ENCODE measurements at regions not wholly inside any gene's neighbourhood (a gene's known extent, or its start where the extent isn't known, plus 50 kb on each side); places are given as distances from the start of the nearest gene placed in this dataset.

DNA sequence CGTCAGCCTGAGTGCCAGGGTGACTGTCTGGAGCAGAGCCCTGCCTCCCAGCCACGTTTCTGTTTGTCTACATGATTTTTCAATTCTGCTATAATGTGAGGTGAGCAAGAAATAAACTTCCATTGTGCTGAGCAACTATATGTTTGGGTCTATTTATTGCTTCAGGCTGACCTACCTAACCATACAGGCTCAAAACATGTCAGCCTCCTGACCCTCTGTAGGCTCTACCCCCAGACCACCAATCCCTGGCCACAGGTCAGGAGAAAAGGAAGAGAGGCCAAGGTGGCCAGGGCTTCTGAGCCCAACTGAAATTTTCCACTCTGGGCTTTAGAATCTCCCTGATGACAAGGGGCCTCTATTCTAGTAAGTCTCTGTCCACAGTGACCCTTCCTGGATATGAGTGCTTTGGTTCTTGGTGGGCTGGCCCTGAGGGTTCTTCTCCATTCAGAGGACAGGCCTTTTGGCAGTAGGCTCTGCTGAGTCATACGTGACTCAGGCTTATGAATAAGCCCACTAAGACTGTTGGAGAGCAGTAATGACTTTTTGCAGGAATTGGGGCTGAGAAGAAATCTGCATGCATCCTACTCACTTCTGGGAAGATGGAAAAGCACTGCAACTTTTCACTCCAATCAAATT lies 117.2 kb upstream of the TBCA start:
- no peak for DNase-seq
- Histone ChIP-seq H3K4me3 (no peak overlapping the region), H3K4me1 (no peaks in the 10 kb centered on the region), H3K9me3 (no peaks in the 10 kb centered on the region), H3K36me3 (no peaks in the 10 kb centered on the region), H3K27ac (no peak overlapping the region), H3K27me3 (no peaks in the 10 kb centered on the region)
- ATAC-seq (ENCODE audit: low FRiP score in 2 of 2), result peak; percentile 59 to 75
- WGBS, 2 donors, result 81 to 83% methylated on average over 2 to 3 of the region's 3 CpGs
- TF ChIP-seq POLR2AphosphoS5 (IDR thresholded peaks at IDR 0.05) (no peak), POLR2A (IDR thresholded peaks at IDR 0.05) (no peak)

DNA sequence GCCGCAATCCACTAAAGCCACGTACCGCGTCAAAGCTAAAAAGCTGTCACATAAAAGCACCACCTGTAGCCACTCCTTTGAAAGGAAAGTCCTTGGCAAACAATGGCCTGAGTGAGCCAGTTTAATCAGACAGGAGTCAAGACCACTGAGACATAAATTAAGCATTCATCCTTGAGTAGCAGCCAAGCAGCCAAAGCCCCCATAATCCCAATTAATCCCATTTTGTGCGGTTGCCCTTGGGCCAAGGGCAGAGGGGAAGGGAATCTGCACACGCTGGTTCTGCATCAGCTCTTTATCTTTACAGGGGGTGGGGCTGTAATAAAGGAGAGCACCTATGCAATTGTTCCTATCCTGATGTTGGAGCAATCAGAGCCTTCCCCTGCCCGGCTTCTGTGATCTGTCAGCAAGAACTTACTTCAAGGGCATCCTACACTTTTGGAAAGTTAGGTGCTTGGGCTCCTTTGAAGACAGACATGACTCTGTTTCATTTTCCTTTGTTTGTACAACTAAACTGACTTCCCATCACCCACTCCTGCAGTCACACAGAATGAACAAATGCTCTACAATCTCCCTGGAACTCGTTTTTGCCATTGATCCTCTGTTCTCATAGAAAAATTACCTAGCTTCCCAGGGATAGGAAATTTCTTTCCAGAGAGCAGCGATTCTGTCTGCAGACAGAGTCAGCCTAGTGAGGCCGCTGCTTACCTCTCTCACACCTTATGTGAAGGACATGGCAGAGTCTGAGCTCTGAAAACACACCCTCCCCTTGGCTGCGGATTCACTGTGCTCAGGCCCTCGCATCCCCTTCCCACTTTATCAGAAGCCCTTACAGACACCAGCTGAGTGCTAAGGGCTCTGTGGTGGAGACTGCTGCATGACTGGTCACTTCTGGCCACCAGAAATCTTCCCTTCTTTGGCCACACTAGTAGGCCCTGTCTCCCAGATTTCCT lies 116.2 kb upstream of the TBCA start:
- H3K4me3 ChIP-seq, result no peak overlapping the region
- ATAC-seq (ENCODE audit: low FRiP score in 2 of 2) (no peak), DNase-seq (no peak)
- TF ChIP-seq POLR2AphosphoS5 (IDR thresholded peaks at IDR 0.05), result no peak
- no peak for TF ChIP-seq EP300 (IDR thresholded peaks at IDR 0.05)
- TF ChIP-seq POLR2A (IDR thresholded peaks at IDR 0.05), result no peak
- TF ChIP-seq, protein P1, sequence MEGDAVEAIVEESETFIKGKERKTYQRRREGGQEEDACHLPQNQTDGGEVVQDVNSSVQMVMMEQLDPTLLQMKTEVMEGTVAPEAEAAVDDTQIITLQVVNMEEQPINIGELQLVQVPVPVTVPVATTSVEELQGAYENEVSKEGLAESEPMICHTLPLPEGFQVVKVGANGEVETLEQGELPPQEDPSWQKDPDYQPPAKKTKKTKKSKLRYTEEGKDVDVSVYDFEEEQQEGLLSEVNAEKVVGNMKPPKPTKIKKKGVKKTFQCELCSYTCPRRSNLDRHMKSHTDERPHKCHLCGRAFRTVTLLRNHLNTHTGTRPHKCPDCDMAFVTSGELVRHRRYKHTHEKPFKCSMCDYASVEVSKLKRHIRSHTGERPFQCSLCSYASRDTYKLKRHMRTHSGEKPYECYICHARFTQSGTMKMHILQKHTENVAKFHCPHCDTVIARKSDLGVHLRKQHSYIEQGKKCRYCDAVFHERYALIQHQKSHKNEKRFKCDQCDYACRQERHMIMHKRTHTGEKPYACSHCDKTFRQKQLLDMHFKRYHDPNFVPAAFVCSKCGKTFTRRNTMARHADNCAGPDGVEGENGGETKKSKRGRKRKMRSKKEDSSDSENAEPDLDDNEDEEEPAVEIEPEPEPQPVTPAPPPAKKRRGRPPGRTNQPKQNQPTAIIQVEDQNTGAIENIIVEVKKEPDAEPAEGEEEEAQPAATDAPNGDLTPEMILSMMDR (IDR thresholded peaks at IDR 0.05), result no peak
- H3K9me3 ChIP-seq, result no peaks in the 10 kb centered on the region
- no peaks in the 10 kb centered on the region for H3K27me3 ChIP-seq
- WGBS, 2 donors, result 79% methylated on average over 11 to 12 of the region's 12 CpGs
- no peaks in the 10 kb centered on the region for H3K4me1 ChIP-seq
- H3K27ac ChIP-seq, result no peak overlapping the region
- H3K36me3 ChIP-seq, result no peaks in the 10 kb centered on the region

DNA sequence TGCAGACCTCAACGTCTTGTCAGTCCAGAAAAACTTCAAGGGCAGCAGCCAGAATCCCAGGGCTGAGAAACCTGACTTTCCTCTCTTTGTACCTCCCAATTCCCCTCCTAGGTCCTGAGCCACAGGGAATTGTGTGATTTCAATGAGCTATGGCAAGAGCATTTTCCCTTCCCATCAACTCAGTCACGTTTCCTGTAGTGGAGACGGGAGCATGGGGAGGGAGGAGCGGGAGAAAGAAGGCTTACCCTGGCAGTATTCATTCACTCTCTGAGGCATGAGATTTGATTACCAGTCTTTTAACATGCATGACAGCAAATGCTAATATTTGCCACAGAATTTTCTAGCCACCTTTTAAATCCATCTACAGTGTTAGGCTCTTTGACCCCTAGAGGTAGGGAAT lies 109.4 kb upstream of the TBCA start:
- TF ChIP-seq, protein P1 (IDR thresholded peaks at IDR 0.05), result no peak
- TF ChIP-seq POLR2AphosphoS5 (IDR thresholded peaks at IDR 0.05) (no peak), EP300 (IDR thresholded peaks at IDR 0.05) (no peak), POLR2A (IDR thresholded peaks at IDR 0.05) (no peak)
- DNase-seq, result no peak
- H3K4me3 ChIP-seq, result no peak overlapping the region
- H3K27me3 ChIP-seq, result no peaks in the 10 kb centered on the region
- 52 to 70% methylated on average over 4 of the region's 4 CpGs for WGBS, 2 donors
- peaks cover 0 to 4% (median 0%) of the 10 kb centered on the region in 4 donors for H3K4me1 ChIP-seq
- ATAC-seq (ENCODE audit: low FRiP score in 2 of 2), result no peak
- H3K27ac ChIP-seq, result no peak overlapping the region
- no peaks in the 10 kb centered on the region for H3K9me3 ChIP-seq
- H3K36me3 ChIP-seq, result no peaks in the 10 kb centered on the region

DNA sequence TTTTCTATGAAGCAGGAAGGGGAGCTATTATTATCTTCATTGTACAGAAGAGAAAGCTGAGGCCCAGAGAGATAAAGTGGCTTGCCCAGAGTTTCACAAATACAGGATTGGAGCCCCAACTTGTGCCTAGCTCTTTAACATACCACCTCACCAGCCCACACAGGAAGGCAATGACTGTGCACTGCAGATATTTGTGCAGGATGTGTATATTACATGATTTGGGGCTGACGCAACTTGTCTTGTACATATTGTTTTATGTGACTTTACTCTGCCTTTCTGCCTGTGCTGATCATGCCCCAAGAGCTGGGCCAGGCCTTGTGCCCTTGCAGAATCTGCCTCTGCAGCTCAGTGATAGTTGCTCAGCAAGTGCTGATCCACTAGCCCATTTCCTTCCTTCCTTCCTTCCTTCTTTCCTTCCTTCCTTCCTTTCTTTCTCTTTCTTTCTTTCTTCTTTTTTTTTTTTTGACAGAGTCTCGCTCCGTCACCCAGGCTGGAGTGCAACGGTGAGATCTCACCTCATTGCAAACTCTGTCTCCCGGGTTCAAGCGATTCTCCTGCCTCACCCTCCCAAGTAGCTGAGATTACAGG lies 106.6 kb upstream of the TBCA start:
- H3K4me1 ChIP-seq, result peaks cover 0 to 7% (median under 1%) of the 10 kb centered on the region in 4 donors
- H3K4me3 ChIP-seq, result no peak overlapping the region
- ATAC-seq (ENCODE audit: low FRiP score in 2 of 2) (no peak), DNase-seq (no peak)
- H3K27me3 ChIP-seq, result no peaks in the 10 kb centered on the region
- H3K36me3 ChIP-seq, result no peaks in the 10 kb centered on the region
- H3K27ac ChIP-seq, result no peak overlapping the region
- TF ChIP-seq POLR2A (IDR thresholded peaks at IDR 0.05), result no peak
- peak in 1 of 4 donors; percentile 5 for TF ChIP-seq EP300 (IDR thresholded peaks at IDR 0.05)
- WGBS, 2 donors, result 65 to 82% methylated on average over 6 of the region's 6 CpGs
- H3K9me3 ChIP-seq, result no peaks in the 10 kb centered on the region

DNA sequence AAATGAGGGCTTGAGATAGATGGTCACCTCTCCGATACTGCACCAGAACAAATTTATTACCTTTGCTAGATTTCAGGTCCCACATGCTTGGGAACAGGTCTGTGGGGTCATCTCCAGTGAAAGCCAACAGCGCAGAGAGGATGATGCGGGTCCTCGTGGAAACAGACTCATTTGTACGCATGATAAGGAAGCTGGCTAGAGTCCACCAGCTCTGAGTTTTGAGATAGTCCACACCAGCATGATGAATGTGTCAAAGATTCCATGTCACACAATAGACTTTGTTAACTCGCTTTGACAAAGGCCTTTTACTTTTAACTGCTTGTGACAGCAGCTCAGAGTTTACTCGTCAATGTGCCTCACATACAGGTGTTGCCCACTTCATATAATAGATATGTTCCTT lies 105.4 kb upstream of the TBCA start:
- peaks cover 0 to 12% (median 2%) of the 10 kb centered on the region in 4 donors for H3K4me1 ChIP-seq
- TF ChIP-seq POLR2AphosphoS5 (IDR thresholded peaks at IDR 0.05) (no peak), EP300 (IDR thresholded peaks at IDR 0.05) (no peak), POLR2A (IDR thresholded peaks at IDR 0.05) (no peak)
- TF ChIP-seq, protein P1 (IDR thresholded peaks at IDR 0.05), result no peak
- no peaks in the 10 kb centered on the region for H3K9me3 ChIP-seq
- no peaks in the 10 kb centered on the region for H3K27me3 ChIP-seq
- DNase-seq (no peak), ATAC-seq (ENCODE audit: low FRiP score in 2 of 2) (no peak)
- H3K4me3 ChIP-seq, result no peak overlapping the region
- no peaks in the 10 kb centered on the region for H3K36me3 ChIP-seq
- H3K27ac ChIP-seq, result no peak overlapping the region
- WGBS, 2 donors, result 71 to 83% methylated on average over 7 of the region's 7 CpGs
